NCI-H1436 treated with DMSO at 0.1 percent for 48 hours (cell line): ENCODE measurements at regions not wholly inside any gene's neighbourhood (a gene's known extent, or its start where the extent isn't known, plus 50 kb on each side); places are given as distances from the start of the nearest gene placed in this dataset.

Source experiments
- DNase-seq: peaks from one replicate; lab custom pipeline; 2025; lab: John Stamatoyannopoulos, UW

- no peak for DNase-seq
These were observed 215.2 kb downstream of the RPS24 start for GRCh38 chr10:78248651-78249464.

- no peak for DNase-seq
These were observed 216.0 kb downstream of the RPS24 start for GRCh38 chr10:78249690-78250089.

GRCh38 chr10:78250313-78251015, 216.8 kb downstream of the RPS24 start:
- no peak for DNase-seq

GRCh38 chr10:78251016-78251385, 217.3 kb downstream of the RPS24 start:
- DNase-seq, result no peak

- no peak for DNase-seq
These were observed 218.6 kb downstream of the RPS24 start for GRCh38 chr10:78252286-78252685.

GRCh38 chr10:78253063-78253853, 219.6 kb downstream of the RPS24 start:
- DNase-seq, result no peak

GRCh38 chr10:78254013-78254412, 220.3 kb downstream of the RPS24 start:
- no peak for DNase-seq

GRCh38 chr10:78255214-78255613, 221.6 kb downstream of the RPS24 start:
- DNase-seq, result no peak

GRCh38 chr10:78255796-78256638, 222.4 kb downstream of the RPS24 start:
- DNase-seq, result no peak

GRCh38 chr10:78258323-78259030, 224.8 kb downstream of the RPS24 start:
- no peak for DNase-seq

GRCh38 chr10:78259391-78259790, 225.7 kb downstream of the RPS24 start:
- DNase-seq, result no peak

GRCh38 chr10:78260141-78260540, 226.5 kb downstream of the RPS24 start:
- DNase-seq, result no peak

GRCh38 chr10:78260680-78261079, 227.0 kb downstream of the RPS24 start:
- no peak for DNase-seq

GRCh38 chr10:78261291-78261690, 227.6 kb downstream of the RPS24 start:
- no peak for DNase-seq

- DNase-seq, result no peak
These were observed 229.2 kb downstream of the RPS24 start for GRCh38 chr10:78262860-78263259.

GRCh38 chr10:78263521-78263988, 229.9 kb downstream of the RPS24 start:
- DNase-seq, result no peak

GRCh38 chr10:78264361-78264760, 230.7 kb downstream of the RPS24 start:
- no peak for DNase-seq

GRCh38 chr10:78266741-78267469, 233.2 kb downstream of the RPS24 start:
- DNase-seq, result no peak

GRCh38 chr10:78267598-78267997, 233.9 kb downstream of the RPS24 start:
- no peak for DNase-seq

GRCh38 chr10:78269060-78269459, 235.4 kb downstream of the RPS24 start:
- DNase-seq, result no peak
